SKM-1 (cell line): ENCODE measurements at regions not wholly inside any gene's neighbourhood (a gene's known extent, or its start where the extent isn't known, plus 50 kb on each side); places are given as distances from the start of the nearest gene placed in this dataset.
A peak's percentile ranks its signal among the peaks of the same experiment; 100 is the strongest.
"Not testable (repeated sequence)": the region's sequence is repeated elsewhere in the genome, so short reads cannot be mapped to it uniquely, and the experiment has no call there.

Experiments
- DNase-seq: peaks from one replicate; lab custom pipeline; 2025; ENCODE audit not compliant: unreplicated experiment; lab: John Stamatoyannopoulos, UW

DNA sequence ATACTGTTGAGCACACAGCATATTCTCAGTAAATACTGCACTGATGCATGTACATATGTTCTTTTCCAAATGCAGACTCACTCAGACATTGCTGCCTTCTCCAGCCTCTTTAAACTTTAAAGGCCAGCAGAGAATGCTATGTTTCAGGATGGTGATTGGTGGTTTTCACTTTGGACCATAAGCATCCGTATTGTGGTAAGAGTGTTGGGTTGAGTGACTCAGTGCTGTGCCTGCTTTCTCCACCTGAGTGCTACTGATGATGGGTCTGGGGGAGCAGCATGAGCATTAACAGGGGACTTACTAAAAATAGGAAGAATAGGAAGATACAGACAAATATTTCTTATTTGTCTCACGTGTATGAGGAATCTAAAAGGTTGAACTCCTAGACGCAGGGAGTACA, 56.3 kb upstream of the ZNF92 start:
- no peak for DNase-seq

DNA sequence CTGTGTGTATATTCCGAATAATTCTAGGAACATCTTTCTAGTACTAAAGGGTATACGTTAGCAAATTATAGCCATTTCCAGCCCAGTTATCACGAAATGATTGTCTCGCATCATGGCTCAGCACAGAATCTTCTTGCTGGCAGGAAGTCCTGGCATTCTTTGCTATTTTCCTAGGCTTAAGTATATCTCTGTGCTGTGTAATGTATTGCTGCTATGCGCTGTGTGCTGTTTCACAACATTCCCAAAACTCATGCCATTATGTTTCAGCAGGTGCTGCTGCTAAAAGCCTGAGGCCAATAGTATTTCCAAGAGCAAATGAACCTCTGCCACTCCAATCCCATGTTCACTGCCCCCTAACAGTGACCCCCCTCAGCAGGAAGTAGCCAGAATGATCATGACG, 62.9 kb upstream of the ZNF92 start:
- DNase-seq: no peak

DNA sequence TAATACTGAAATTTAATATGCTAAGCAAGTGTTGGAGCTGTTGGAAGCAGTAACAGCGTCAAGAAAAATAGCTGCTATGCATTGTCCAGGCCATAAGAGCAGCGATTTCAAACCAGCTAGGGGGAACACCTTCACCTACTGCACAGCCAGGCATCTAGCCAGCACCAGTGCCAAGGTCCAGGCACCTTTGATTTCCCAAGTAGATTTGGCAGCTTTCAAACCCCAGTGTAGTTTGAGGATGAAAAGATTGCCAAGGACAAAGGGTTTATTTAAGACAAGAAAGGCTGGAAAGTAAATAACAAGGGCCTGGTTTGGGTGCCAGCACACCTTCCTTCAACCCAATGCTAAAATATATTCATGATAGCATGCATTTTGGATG, 65.4 kb upstream of the ZNF92 start:
- no peak for DNase-seq

GRCh38 chr7:65307651-65308299, 65.9 kb upstream of the ZNF92 start:
- DNase-seq: no peak

GRCh38 chr7:65304175-65304574, 69.5 kb upstream of the ZNF92 start:
- no peak for DNase-seq

GRCh38 chr7:65302883-65303282, 70.8 kb upstream of the ZNF92 start:
- DNase-seq: no peak

DNA sequence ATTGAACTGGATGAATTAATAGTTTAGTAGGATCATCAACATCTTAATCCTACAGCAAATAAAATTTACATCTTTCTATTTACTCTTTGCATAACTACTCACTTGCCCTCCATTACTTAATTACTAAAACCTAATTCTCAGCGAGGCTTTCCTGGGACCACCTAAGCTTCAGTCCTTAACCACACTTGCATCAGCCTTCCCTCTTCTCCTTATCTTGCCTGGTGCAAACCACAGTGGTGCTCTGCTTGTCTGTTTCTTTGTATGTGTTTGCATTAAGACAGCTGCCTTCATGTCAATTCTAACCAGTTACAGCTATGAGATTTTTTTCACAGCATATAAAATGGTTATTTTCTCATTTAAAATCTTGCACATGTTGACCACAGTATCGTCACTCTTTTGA, 72.6 kb upstream of the ZNF92 start:
- DNase-seq: no peak

- DNase-seq: no peak
Observed at GRCh38 chr7:65295409-65295808, 78.2 kb upstream of the ZNF92 start.

GRCh38 chr7:65290340-65290739, 83.3 kb upstream of the ZNF92 start:
- not testable (repeated sequence) for DNase-seq

DNA sequence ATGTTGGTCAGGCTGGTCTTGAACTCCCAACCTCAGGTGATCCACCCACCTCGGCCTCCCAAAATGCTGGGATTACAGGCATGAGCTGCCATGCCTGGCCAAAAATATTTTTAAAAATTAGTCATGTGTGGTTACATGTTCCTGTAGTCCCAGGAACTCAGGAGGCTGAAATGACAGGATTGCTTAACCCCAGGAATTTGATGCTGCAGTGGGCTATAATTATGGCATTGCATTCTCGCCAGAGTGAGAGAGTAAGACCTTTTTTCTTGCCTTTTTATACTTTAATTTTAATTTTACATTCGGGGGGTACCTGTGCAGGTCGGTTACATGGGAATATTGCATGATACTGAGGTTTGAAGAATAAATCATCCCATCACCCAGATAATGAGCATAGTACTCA, 86.6 kb upstream of the ZNF92 start:
- DNase-seq: no peak

GRCh38 chr7:65285906-65286864, 87.5 kb upstream of the ZNF92 start:
- no peak for DNase-seq

DNA sequence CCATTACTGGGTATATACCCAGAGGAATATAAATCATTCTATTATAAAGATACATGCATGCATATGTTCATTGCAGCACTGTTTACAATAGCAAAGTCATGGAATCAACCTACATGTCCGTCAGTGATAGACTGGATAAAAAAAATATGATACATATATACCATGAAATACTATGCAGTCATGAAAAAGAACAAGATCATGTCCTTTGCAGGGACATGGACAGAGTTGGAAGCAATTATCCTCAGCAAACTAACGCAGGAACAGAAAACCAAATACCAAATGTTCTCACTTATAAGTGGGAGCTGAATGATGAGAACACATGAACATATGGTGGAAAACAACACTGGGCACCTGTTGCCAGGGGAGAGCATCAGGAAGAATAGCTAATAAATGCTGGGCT, 88.4 kb upstream of the ZNF92 start:
- not testable (repeated sequence) for DNase-seq

- DNase-seq: no peak
Observed at GRCh38 chr7:65279795-65280194, 93.9 kb upstream of the ZNF92 start.

GRCh38 chr7:65276822-65277221, 96.8 kb upstream of the ZNF92 start:
- DNase-seq: no peak

GRCh38 chr7:65271502-65271901, 102.2 kb upstream of the ZNF92 start:
- DNase-seq: not testable (repeated sequence)

- peak; percentile 91 for DNase-seq
Observed at GRCh38 chr7:65269150-65269856, 104.4 kb upstream of the ZNF92 start.

- DNase-seq: no peak
Observed at GRCh38 chr7:65268782-65269149, 104.9 kb upstream of the ZNF92 start.

GRCh38 chr7:65265933-65266519, 107.6 kb upstream of the ZNF92 start:
- no peak for DNase-seq

DNA sequence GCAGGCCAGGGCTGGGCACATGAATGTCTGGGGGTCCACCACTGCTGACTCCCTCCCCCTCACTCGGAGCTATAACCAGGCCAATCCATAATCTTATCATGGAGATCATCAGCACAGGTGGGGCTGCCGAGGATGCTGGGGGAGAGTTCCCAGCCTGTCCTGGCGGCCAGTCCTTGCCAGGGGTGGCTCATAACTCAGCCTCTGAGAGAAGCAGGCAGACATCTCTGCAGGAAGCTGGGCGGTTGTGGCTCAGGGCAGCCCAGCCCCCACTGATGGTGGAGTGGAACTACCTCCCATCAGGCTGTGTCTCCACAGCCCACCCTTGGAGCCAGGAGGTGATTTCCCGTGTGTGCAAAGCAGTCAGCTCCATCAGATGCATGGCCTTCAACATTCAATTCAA, 109.4 kb upstream of the ZNF92 start:
- no peak for DNase-seq

DNA sequence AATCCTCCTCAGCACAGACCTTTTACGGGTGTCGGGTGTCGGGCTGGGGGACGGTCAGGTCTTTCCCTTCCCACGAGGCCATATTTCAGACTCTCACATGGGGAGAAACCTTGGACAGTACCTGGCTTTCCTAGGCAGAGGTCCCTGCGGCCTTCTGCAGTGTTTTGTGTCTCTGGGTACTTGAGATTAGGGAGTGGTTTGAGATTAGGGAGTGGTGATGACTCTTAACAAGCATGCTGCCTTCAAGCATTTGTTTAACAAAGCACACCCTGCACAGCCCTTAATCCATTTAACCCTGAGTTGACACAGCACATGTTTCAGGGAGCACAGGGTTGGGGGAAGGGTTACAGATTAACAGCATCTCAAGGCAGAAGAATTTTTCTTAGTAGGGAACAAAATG, 113.0 kb upstream of the ZNF92 start:
- not testable (repeated sequence) for DNase-seq

- not testable (repeated sequence) for DNase-seq
Observed at GRCh38 chr7:65259864-65260525, 113.7 kb upstream of the ZNF92 start.
